Lower leg skin (tissue), 3 donors: ENCODE measurements at regions not wholly inside any gene's neighbourhood (a gene's known extent, or its start where the extent isn't known, plus 50 kb on each side); places are given as distances from the start of the nearest gene placed in this dataset.

Experiments
- POLR2A ChIP-seq, 2 donors: fragments of 450-650 bp; IDR thresholded peaks; one replicate each; pipeline ENCODE4 v1.6.1; 2016 to 2017; ENCODE audit warnings: antibody characterized with exemption in 2 of 2, mild to moderate bottlenecking in 1 of 2, moderate library complexity in 1 of 2
- TF ChIP-seq, protein P1 (sequence below), 3 donors: fragments of 450-650 bp; IDR thresholded peaks; one replicate each; pipeline ENCODE4 v1.5.1; 2016; ENCODE audit warnings: antibody characterized with exemption in 3 of 3, mild to moderate bottlenecking in 3 of 3, moderate library complexity in 2 of 3

- TF ChIP-seq, protein P1, sequence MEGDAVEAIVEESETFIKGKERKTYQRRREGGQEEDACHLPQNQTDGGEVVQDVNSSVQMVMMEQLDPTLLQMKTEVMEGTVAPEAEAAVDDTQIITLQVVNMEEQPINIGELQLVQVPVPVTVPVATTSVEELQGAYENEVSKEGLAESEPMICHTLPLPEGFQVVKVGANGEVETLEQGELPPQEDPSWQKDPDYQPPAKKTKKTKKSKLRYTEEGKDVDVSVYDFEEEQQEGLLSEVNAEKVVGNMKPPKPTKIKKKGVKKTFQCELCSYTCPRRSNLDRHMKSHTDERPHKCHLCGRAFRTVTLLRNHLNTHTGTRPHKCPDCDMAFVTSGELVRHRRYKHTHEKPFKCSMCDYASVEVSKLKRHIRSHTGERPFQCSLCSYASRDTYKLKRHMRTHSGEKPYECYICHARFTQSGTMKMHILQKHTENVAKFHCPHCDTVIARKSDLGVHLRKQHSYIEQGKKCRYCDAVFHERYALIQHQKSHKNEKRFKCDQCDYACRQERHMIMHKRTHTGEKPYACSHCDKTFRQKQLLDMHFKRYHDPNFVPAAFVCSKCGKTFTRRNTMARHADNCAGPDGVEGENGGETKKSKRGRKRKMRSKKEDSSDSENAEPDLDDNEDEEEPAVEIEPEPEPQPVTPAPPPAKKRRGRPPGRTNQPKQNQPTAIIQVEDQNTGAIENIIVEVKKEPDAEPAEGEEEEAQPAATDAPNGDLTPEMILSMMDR (IDR thresholded peaks at IDR 0.05), result no peak
- no peak for TF ChIP-seq POLR2A (IDR thresholded peaks at IDR 0.05)
Measured at GRCh38 chr14:27134200-27134599, 536.4 kb upstream of the NOVA1 start.
